ENCODE measurements at regions not wholly inside any gene's neighbourhood (a gene's known extent, or its start where the extent isn't known, plus 50 kb on each side); places are given as distances from the start of the nearest gene placed in this dataset.

DNA sequence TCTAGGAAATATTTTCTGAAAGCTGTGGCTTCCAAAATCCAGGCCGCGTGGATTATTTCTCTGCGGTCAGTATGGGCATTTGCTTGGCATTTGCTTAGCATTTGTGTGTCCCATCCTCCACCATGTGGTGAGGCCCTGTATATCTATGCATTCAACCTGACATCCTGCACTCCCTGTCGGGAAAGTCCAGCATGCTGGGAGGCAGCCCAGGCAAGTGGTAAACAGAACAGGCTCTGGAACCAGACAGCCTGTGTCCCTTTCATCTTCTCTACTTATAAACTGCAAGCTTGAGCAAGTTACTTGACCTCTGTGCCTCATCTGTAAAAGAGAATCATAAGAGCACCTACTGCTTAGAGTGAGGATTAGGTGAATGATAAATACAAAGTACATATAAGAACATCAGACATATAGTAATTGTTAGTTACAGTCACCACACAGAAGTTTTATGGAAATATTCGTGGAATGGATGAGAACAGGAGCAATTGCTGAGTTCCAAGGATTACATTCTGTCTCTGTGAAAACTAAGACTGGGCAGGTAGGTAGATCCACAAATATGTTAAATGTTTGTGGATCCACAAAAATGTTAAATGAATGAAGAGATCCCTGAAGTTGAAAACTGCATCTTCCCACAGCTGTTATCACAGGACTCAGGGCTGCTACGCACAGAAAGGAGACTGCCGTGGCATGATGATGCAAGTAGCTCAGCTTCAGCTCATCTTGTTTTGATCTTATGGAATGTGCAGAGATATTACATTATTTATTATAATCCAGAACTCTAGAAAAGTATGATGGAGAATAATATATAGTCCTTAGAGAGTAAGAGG, 317.0 kb upstream of the MMADHC start:
- no peaks in the 10 kb centered on the region for H3K4me1 Mint-ChIP-seq (ENCODE audit: low read depth)
- H3K36me3 Mint-ChIP-seq (ENCODE audit: low read depth), result no peaks in the 10 kb centered on the region
- DNase-seq (ENCODE audit: low spot score), result no peak
- H3K27ac Mint-ChIP-seq, result no peak overlapping the region
- no peaks in the 10 kb centered on the region for H3K27me3 Mint-ChIP-seq (ENCODE audit: low read depth)
- H3K9me3 Mint-ChIP-seq, result no peaks in the 10 kb centered on the region
- no peak overlapping the region for H3K4me3 Mint-ChIP-seq

DNA sequence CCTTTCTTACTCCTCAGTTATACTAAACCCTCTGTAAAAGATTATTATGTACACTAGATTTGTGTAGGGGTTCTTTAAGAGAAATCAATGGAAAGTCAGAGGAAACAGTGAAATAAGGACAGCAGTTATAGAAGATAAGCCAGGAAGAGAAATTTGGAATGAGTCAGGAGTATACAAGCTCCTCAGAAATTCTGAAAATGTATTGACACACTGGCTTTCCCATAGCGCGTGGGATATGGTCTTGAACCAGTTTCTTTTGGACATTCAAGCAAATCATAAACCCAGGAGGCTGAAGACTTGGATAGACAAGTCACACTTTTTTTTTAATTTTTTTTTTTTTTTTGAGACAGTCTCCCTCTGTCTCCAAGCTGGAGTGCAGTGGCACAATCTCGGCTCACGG, 316.1 kb upstream of the MMADHC start:
- DNase-seq (ENCODE audit: low spot score), result no peak
- H3K27me3 Mint-ChIP-seq (ENCODE audit: low read depth), result no peaks in the 10 kb centered on the region
- H3K36me3 Mint-ChIP-seq (ENCODE audit: low read depth), result no peaks in the 10 kb centered on the region

DNA sequence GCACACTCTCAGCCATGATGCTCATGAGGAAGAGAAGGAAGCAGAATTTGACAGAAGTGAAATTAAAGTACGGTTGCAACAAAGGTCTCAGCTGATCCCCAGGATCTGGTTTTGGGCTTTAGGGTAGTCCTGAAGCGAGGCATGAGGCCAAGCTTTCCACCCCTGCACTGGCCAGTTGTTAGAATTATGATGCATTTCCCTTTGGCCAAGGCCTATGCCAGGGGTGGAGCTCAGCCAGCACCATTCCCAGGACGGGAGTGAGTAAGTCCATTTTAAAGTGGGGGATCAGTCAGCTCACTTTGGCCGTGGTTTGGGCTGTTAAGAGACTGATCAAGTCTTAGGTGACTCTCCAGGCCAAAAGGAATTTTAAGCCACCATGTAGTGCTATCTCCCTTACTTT, 314.5 kb upstream of the MMADHC start:
- no peaks in the 10 kb centered on the region for H3K27me3 Mint-ChIP-seq (ENCODE audit: low read depth)

More for the DNA sequence above, 316.1 kb upstream of the MMADHC start:
- Mint-ChIP-seq H3K9me3 (no peaks in the 10 kb centered on the region), H3K4me3 (no peak overlapping the region), H3K4me1 (ENCODE audit: low read depth) (no peaks in the 10 kb centered on the region), H3K27ac (no peak overlapping the region)

DNA sequence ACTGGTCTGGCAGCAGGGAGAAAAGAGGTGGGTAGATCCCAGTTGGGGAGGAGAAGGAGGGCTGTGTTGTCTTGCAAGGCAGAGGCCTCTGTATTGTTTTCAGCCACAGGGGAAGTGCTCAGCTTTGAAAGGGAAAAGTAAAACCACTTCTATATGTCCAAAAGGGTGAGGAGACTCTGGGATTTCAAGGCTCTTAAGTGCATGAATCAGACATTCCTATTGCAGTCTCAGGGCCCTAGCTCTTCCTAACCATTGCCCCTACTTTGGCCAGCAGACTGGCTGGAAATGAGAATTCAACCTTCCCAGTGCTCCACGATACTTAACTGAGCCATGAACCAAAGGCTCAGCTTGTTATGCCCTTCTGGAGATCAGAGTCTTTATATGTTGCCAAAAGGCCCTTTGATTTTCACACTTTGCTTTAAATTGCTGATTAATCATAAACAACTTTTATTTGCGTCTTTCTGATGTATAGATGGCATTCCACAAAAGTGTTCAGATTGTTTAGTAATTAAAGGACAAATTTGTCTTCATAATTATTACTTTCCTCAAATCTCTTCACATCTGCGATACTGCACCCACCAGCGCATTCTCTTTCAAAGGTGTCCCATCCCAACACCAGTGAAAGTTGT, 313.8 kb upstream of the MMADHC start:
- H3K36me3 Mint-ChIP-seq (ENCODE audit: low read depth), result no peaks in the 10 kb centered on the region
- DNase-seq (ENCODE audit: low spot score), result no peak
- H3K4me3 Mint-ChIP-seq, result no peak overlapping the region
- no peaks in the 10 kb centered on the region for H3K4me1 Mint-ChIP-seq (ENCODE audit: low read depth)
- H3K27ac Mint-ChIP-seq, result no peak overlapping the region
- no peaks in the 10 kb centered on the region for H3K27me3 Mint-ChIP-seq (ENCODE audit: low read depth)
- H3K9me3 Mint-ChIP-seq, result no peaks in the 10 kb centered on the region

More for the DNA sequence above, 314.5 kb upstream of the MMADHC start:
- Mint-ChIP-seq H3K36me3 (ENCODE audit: low read depth) (no peaks in the 10 kb centered on the region), H3K27ac (no peak overlapping the region), H3K9me3 (no peaks in the 10 kb centered on the region), H3K4me1 (ENCODE audit: low read depth) (no peaks in the 10 kb centered on the region), H3K4me3 (no peak overlapping the region)
- no peak for DNase-seq (ENCODE audit: low spot score)

DNA sequence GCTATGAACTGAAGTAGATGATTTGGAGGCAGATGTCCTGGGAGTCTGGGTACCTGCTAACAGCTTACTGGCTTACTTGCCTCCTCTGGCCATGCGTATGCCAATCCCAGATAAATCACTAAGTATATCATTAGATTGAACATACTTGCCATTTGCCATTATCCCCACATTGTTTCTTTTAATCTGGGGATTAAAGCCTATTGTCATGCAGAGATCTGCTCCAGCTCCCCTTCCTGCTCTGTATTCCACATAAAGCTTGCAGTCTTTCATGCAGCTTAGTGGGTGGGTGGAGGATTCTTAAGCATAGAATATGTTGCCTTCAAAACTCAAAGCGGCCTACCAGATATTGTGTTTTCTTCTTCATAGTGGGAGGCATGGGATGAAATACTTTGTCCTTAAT, 311.8 kb upstream of the MMADHC start:
- Mint-ChIP-seq H3K27ac (no peak overlapping the region), H3K27me3 (ENCODE audit: low read depth) (no peaks in the 10 kb centered on the region), H3K4me3 (no peak overlapping the region), H3K4me1 (ENCODE audit: low read depth) (no peaks in the 10 kb centered on the region), H3K36me3 (ENCODE audit: low read depth) (no peaks in the 10 kb centered on the region), H3K9me3 (no peaks in the 10 kb centered on the region)
- DNase-seq (ENCODE audit: low spot score), result no peak

DNA sequence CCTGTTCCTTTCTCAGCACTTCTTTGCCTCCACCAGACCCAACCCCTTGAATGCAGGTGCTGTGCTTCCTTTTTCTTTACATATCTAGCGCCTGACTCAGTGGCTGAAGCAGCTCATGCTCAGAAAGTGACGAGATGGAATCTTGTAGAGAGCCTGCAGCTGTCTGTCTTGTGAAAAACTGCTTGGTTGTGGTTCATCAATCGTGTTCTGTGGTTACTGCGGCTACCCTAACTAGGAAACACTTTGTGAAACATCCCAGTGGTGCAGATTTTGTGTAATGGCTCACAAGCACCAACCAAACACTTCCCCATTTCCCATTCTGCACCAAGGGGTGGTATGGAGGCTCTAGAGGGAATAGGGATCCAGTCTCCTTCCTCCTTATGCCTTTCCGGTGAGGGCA, 307.2 kb upstream of the MMADHC start:
- Mint-ChIP-seq H3K9me3 (peaks cover 2% of the 10 kb centered on the region), H3K27me3 (ENCODE audit: low read depth) (no peaks in the 10 kb centered on the region)

DNA sequence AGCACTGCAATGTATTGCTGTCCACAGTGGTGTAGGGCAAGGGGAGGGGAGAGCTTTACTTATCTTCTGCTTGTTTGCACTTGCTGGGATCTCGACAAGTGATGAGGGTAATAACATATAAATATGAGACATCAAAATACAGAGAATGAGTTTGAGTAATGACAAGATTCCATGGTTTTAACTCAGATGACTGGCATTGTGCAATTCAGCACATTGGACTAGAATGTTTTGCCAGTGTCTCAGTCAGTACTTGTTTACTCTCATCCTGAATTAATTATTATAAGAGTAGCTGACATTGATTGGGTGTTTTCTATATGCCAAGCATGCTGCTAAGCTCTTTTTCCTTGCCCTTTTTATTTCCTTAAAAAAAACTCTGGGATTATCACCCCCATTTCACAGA, 306.7 kb upstream of the MMADHC start:
- no peak overlapping the region for H3K27ac Mint-ChIP-seq
- no peaks in the 10 kb centered on the region for H3K36me3 Mint-ChIP-seq (ENCODE audit: low read depth)
- H3K4me3 Mint-ChIP-seq, result no peak overlapping the region
- H3K9me3 Mint-ChIP-seq, result peaks cover 6% of the 10 kb centered on the region
- no peak for DNase-seq (ENCODE audit: low spot score)
- no peaks in the 10 kb centered on the region for H3K4me1 Mint-ChIP-seq (ENCODE audit: low read depth)
- H3K27me3 Mint-ChIP-seq (ENCODE audit: low read depth), result no peaks in the 10 kb centered on the region

More for the DNA sequence above, 307.2 kb upstream of the MMADHC start:
- Mint-ChIP-seq H3K4me3 (no peak overlapping the region), H3K4me1 (ENCODE audit: low read depth) (no peaks in the 10 kb centered on the region), H3K27ac (no peak overlapping the region), H3K36me3 (ENCODE audit: low read depth) (no peaks in the 10 kb centered on the region)
- no peak for DNase-seq (ENCODE audit: low spot score)

DNA sequence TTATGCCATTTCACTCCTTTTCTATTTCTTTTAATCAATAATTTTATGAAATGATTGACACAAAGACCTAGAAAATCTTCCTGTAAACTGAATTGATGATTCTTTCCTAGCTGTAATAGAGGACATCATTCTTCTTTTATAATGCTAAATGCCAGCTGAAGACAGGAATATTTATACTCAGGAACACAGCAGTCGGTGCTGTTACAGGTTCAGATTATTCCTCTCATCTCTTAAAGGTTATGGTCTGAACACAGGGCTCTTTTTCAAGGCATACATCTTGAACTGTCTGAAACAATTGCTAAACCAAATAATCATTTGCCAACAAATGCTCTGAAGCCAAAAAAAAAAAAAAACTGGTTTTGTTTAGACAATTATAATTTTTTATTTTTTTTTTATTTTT, 305.0 kb upstream of the MMADHC start:
- Mint-ChIP-seq H3K4me1 (ENCODE audit: low read depth) (no peaks in the 10 kb centered on the region), H3K4me3 (no peak overlapping the region), H3K27me3 (ENCODE audit: low read depth) (no peaks in the 10 kb centered on the region), H3K27ac (no peak overlapping the region), H3K36me3 (ENCODE audit: low read depth) (no peaks in the 10 kb centered on the region), H3K9me3 (peaks cover 6% of the 10 kb centered on the region)
- DNase-seq (ENCODE audit: low spot score), result no peak

DNA sequence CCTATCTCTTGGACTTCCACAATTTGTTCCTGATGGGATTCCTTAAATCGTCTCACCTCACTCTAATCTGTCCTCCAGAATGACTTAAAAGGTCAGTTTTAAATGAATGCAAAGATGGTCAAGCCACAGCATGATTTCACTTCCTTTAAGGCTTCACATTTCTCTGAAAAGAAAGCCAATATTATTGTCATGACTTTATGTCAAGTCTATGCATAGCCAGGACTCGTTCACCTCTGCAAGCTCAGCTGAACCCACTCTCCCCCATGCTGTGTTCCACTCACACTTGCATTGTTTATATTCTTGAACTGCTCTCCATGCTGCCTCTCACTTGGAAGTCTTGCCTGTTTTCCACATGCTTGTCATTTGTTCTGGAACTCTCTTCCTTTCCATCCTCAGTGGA, 298.4 kb upstream of the MMADHC start:
- Mint-ChIP-seq H3K27ac (no peak overlapping the region), H3K4me1 (ENCODE audit: low read depth) (no peaks in the 10 kb centered on the region), H3K36me3 (ENCODE audit: low read depth) (no peaks in the 10 kb centered on the region), H3K4me3 (no peak overlapping the region), H3K27me3 (ENCODE audit: low read depth) (no peaks in the 10 kb centered on the region), H3K9me3 (peaks cover 9% of the 10 kb centered on the region)
- DNase-seq (ENCODE audit: low spot score), result no peak

DNA sequence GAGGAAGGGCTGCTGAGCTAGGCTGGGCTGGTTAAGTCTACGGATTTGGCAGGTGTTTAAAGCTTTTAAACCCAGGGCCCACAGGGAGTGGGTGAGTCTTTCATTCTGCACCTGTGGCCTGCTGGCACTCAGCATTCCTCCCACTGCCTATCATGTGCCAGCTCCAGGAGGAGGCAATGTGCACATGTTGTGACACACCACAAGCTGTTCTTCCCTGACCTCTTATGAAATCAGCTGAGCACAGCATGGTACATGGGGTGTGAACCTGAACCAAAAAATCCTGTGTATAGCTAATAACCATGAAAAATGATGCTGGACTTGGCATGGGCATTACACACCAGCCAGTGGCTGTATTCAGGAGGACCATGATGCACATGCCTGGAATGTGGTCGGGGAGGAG, 297.9 kb upstream of the MMADHC start:
- no peaks in the 10 kb centered on the region for H3K36me3 Mint-ChIP-seq (ENCODE audit: low read depth)
- H3K27me3 Mint-ChIP-seq (ENCODE audit: low read depth), result no peaks in the 10 kb centered on the region
- H3K27ac Mint-ChIP-seq, result no peak overlapping the region
- peaks cover 9% of the 10 kb centered on the region for H3K9me3 Mint-ChIP-seq
- H3K4me1 Mint-ChIP-seq (ENCODE audit: low read depth), result no peaks in the 10 kb centered on the region
- no peak for DNase-seq (ENCODE audit: low spot score)
- no peak overlapping the region for H3K4me3 Mint-ChIP-seq

DNA sequence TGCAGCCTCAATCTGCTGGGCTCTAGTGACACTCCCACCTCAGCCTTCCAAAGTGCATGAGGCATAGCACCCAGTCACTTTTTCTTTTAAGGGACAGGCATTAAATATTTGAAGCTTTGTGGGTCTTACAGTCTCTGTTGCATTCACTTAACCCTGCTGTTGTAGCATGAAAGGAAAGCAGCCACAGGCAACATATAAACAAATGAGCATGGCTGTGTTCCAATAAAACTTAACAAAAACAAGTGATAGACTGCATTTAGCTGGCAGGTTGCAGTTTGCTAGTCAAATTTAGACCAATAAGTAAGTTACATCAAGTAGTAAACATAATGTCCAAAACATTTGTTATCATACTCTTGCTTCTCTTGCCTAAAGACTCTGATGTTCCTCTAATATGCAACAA, 297.3 kb upstream of the MMADHC start:
- Mint-ChIP-seq H3K27ac (no peak overlapping the region), H3K9me3 (peaks cover 7% of the 10 kb centered on the region), H3K4me1 (ENCODE audit: low read depth) (no peaks in the 10 kb centered on the region), H3K36me3 (ENCODE audit: low read depth) (no peaks in the 10 kb centered on the region), H3K4me3 (no peak overlapping the region), H3K27me3 (ENCODE audit: low read depth) (no peaks in the 10 kb centered on the region)
- DNase-seq (ENCODE audit: low spot score), result no peak

DNA sequence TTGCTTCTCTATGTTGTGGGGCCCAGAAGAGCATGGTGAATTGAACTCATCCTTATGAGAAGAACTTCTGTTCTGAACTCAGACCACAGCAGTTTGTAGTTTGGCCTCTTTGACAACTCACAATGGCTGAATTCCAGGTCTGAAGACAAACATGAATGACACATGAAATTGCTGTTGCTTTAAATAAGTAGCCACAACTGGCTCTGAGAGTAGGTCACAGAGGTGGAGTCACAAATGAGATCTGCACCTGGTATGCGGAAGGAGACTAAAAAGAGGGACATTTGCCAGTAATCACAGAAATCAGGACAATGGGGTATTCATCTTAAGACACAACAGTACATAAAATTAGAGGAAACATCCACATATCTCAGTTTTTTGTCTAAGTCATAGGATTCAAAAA, 290.3 kb upstream of the MMADHC start:
- Mint-ChIP-seq H3K36me3 (ENCODE audit: low read depth) (no peaks in the 10 kb centered on the region), H3K27ac (no peak overlapping the region), H3K27me3 (ENCODE audit: low read depth) (no peaks in the 10 kb centered on the region), H3K9me3 (no peaks in the 10 kb centered on the region), H3K4me1 (ENCODE audit: low read depth) (no peaks in the 10 kb centered on the region), H3K4me3 (no peak overlapping the region)
- DNase-seq (ENCODE audit: low spot score), result no peak

DNA sequence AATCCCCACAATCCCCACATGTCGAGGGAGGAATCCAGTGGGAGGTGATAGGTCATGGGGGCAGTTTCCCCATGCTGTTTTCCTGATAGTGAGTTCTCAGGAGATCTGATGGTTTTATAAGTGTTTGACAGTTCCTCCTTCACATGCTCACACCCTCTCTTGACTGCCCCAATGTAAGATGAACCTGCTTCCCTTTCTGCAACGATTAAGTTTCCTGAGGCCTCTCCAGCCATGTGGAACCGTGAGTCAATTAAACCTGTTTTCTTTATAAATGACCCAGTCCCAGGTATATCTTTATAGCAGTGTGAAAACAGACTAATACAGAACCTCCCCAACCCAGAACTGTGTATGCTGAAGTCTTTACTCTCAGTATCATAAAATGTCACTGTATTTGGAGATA, 289.5 kb upstream of the MMADHC start:
- no peak overlapping the region for H3K4me3 Mint-ChIP-seq
- H3K36me3 Mint-ChIP-seq (ENCODE audit: low read depth), result no peaks in the 10 kb centered on the region
- no peak overlapping the region for H3K27ac Mint-ChIP-seq
- H3K9me3 Mint-ChIP-seq, result no peaks in the 10 kb centered on the region
- H3K4me1 Mint-ChIP-seq (ENCODE audit: low read depth), result no peaks in the 10 kb centered on the region
- DNase-seq (ENCODE audit: low spot score), result no peak
- no peaks in the 10 kb centered on the region for H3K27me3 Mint-ChIP-seq (ENCODE audit: low read depth)

DNA sequence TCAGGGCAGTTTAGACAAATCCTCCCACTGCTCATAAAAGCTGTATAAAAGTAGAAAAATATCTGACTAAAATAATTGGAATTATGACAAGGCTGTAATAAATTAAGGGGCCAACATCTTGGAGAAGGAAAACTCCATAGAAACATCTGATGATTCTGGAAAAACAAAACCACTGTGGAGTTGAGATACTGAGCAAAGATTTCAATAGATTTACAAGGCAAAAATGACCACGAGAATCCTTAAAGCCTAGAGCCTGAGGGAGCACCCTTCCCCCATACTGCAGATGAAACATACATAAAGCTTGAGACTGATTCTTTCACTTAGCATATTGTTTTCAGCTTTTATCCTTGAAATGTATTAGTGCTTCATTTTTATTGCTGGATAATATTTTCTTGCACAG, 286.4 kb upstream of the MMADHC start:
- Mint-ChIP-seq H3K4me1 (ENCODE audit: low read depth) (no peaks in the 10 kb centered on the region), H3K27me3 (ENCODE audit: low read depth) (no peaks in the 10 kb centered on the region), H3K9me3 (no peaks in the 10 kb centered on the region), H3K36me3 (ENCODE audit: low read depth) (no peaks in the 10 kb centered on the region), H3K27ac (no peak overlapping the region), H3K4me3 (no peak overlapping the region)
- DNase-seq (ENCODE audit: low spot score), result no peak
